ENCODE measurements at regions not wholly inside any gene's neighbourhood (a gene's known extent, or its start where the extent isn't known, plus 50 kb on each side); places are given as distances from the start of the nearest gene placed in this dataset.

DNA sequence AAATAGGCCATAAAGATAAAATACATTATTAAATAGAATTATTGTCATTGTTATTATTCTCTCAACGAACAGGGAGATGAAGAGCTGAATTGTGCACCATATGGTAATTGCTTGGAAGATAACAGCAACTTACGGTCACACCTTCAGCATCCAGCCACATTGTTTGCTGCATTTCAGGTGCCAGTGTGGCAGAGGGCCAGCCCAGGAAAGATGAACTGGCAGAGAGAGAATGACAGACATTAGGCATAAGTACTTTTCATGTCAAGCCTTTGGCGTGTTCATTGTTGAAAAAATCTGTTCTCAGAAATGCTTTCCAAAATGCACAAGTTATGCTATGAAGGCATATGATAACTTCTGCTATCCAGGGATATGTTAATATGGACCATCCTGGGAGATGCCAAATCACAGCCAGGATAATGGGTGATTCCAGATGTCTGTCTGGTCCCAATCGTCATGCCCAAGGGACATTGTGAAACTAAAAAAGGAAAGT is 748.6 kb upstream of the PIK3C3 start:
- H3K9me3 ChIP-seq (ENCODE audit: control insufficient read depth, insufficient read depth, low read length) = no peaks in the 10 kb centered on the region
- H3K27me3 ChIP-seq (ENCODE audit: control insufficient read depth, insufficient read depth, low read length) = no peaks in the 10 kb centered on the region
- WGBS (ENCODE audit: insufficient coverage) = 100% methylated on average over 2 of the region's 4 CpGs
- H3K36me3 ChIP-seq (ENCODE audit: control insufficient read depth, insufficient read depth, low read length) = no peaks in the 10 kb centered on the region
- H3K4me1 ChIP-seq (ENCODE audit: control insufficient read depth, insufficient read depth, low read length) = no peaks in the 10 kb centered on the region
- DNase-seq (ENCODE audit: low read depth in 4 of 6, low spot score in 6 of 6) = peak in 2 of 6 donors; percentile 28 to 86
- H3K4me3 ChIP-seq (ENCODE audit: low read depth, low read length) = no peak overlapping the region
- no peak overlapping the region for H3K27ac ChIP-seq (ENCODE audit: low read depth, low read length)

DNA sequence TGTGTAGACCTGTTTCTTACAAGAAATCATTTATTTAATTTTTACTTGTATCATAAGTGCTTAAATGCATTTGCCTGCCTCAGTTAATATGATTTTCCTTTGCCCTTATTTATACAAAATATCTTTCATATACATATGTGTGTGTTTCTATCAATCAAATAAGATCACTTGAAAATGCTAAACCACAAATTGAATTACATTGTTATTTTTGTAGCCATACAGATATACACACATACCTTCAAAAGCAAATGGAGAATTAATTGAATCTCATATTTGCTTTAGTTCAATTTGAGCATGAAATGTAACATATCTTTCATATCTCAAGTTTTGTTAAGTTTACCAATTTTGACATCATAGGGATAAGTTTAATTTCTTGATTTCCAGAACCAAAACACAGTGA is 755.8 kb upstream of the PIK3C3 start:
- Histone ChIP-seq H3K27me3 (ENCODE audit: control insufficient read depth, insufficient read depth, low read length) (no peaks in the 10 kb centered on the region), H3K4me3 (ENCODE audit: low read depth, low read length) (no peak overlapping the region), H3K36me3 (ENCODE audit: control insufficient read depth, insufficient read depth, low read length) (no peaks in the 10 kb centered on the region), H3K27ac (ENCODE audit: low read depth, low read length) (no peak overlapping the region), H3K9me3 (ENCODE audit: control insufficient read depth, insufficient read depth, low read length) (peaks cover 3% of the 10 kb centered on the region), H3K4me1 (ENCODE audit: control insufficient read depth, insufficient read depth, low read length) (no peaks in the 10 kb centered on the region)
- no peak for DNase-seq (ENCODE audit: low read depth in 4 of 6, low spot score in 6 of 6)

DNA sequence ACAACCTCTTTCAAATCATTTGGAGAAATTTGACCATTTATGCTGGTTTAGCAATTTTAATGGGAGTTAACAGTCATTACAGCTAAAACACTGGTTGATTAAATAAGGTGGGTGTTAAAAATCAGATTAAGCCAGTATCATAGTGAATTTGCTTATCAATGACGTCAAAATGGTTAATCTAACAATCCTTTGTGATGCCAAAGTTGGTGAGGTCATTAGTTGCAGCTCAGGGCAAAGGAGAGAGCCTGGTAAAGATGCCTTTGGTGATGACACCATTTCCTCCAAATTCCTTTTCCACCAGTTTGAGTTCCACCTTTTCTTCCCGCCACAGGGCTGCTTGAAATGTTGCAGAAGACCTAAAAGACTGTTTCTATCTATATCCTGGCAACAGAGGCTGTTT is 757.1 kb upstream of the PIK3C3 start:
- 92% methylated on average over 2 of the region's 2 CpGs for WGBS (ENCODE audit: insufficient coverage)
- H3K36me3 ChIP-seq (ENCODE audit: control insufficient read depth, insufficient read depth, low read length) = no peaks in the 10 kb centered on the region
- H3K9me3 ChIP-seq (ENCODE audit: control insufficient read depth, insufficient read depth, low read length) = peaks cover 3% of the 10 kb centered on the region
- no peaks in the 10 kb centered on the region for H3K4me1 ChIP-seq (ENCODE audit: control insufficient read depth, insufficient read depth, low read length)
- H3K27ac ChIP-seq (ENCODE audit: low read depth, low read length) = no peak overlapping the region
- no peak for DNase-seq (ENCODE audit: low read depth in 4 of 6, low spot score in 6 of 6)
- H3K27me3 ChIP-seq (ENCODE audit: control insufficient read depth, insufficient read depth, low read length) = no peaks in the 10 kb centered on the region
- no peak overlapping the region for H3K4me3 ChIP-seq (ENCODE audit: low read depth, low read length)

DNA sequence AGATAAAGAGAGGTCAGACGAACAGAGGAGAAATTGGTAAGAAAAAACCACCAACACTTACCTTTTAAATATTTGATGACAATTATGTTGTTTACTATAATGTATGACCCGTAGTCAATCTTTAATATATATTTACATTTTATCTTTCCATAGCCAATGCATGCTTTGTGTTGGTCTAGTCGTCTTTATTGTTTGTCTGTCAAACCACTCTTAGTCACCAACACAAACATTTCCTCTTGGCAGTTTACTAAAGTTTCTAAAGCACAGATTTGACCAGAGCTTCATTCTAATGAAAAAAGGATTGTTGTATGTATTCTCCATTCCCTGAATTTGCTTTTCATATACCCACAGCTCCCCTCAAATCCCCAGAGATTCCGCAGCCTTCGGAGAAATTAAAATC is 784.7 kb upstream of the PIK3C3 start:
- Histone ChIP-seq H3K4me1 (ENCODE audit: control insufficient read depth, insufficient read depth, low read length) (no peaks in the 10 kb centered on the region), H3K27ac (ENCODE audit: low read depth, low read length) (no peak overlapping the region), H3K9me3 (ENCODE audit: control insufficient read depth, insufficient read depth, low read length) (no peaks in the 10 kb centered on the region), H3K27me3 (ENCODE audit: control insufficient read depth, insufficient read depth, low read length) (no peaks in the 10 kb centered on the region), H3K4me3 (ENCODE audit: low read depth, low read length) (no peak overlapping the region), H3K36me3 (ENCODE audit: control insufficient read depth, insufficient read depth, low read length) (no peaks in the 10 kb centered on the region)
- no CpG with 5 or more reads among the region's 5 CpGs for WGBS (ENCODE audit: insufficient coverage)
- DNase-seq (ENCODE audit: low read depth in 4 of 6, low spot score in 6 of 6) = no peak

DNA sequence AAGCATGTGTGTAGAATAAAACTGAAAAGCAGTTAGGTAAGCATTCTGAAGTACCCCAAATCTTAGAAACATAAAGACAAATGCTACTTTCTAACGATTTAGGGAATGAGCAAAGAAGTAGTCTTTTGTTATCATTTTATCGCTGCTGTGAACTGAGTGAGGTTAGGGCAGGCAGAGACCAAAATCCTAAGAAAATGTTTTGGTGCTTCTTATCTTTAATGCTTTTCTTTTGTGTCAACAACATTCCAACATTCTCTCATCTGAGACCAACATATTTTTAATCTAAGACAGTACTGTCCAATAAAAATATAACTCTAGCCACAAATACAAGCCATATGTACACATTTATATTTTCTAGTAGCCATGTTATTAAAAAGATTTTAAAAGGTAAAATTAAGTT is 789.4 kb upstream of the PIK3C3 start:
- Histone ChIP-seq H3K4me1 (ENCODE audit: control insufficient read depth, insufficient read depth, low read length) (no peaks in the 10 kb centered on the region), H3K27me3 (ENCODE audit: control insufficient read depth, insufficient read depth, low read length) (no peaks in the 10 kb centered on the region), H3K36me3 (ENCODE audit: control insufficient read depth, insufficient read depth, low read length) (no peaks in the 10 kb centered on the region), H3K4me3 (ENCODE audit: low read depth, low read length) (no peak overlapping the region), H3K27ac (ENCODE audit: low read depth, low read length) (no peak overlapping the region), H3K9me3 (ENCODE audit: control insufficient read depth, insufficient read depth, low read length) (no peaks in the 10 kb centered on the region)
- no CpG with 5 or more reads among the region's 2 CpGs for WGBS (ENCODE audit: insufficient coverage)
- no peak for DNase-seq (ENCODE audit: low read depth in 4 of 6, low spot score in 6 of 6)

DNA sequence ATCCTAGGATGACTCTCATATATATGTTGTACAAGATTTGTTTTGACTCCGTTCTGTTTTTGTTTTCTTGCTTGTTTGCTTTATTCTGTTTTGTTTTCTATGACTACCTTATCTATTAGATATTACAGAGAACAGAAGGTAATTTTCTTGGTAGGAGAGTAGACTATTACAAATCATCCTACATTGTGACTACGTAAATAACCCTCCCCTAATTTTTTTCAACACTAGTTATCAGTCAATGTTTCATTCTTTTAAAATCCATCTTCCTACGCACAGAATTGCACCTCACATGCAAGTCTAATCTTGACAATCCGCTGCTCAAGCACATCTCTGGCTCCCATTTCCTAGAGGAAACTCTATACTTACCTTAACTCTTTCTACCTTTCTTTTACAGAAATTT is 792.3 kb upstream of the PIK3C3 start:
- DNase-seq (ENCODE audit: low read depth in 4 of 6, low spot score in 6 of 6) = no peak
- no peaks in the 10 kb centered on the region for H3K27me3 ChIP-seq (ENCODE audit: control insufficient read depth, insufficient read depth, low read length)
- H3K9me3 ChIP-seq (ENCODE audit: control insufficient read depth, insufficient read depth, low read length) = no peaks in the 10 kb centered on the region
- H3K36me3 ChIP-seq (ENCODE audit: control insufficient read depth, insufficient read depth, low read length) = no peaks in the 10 kb centered on the region
- H3K27ac ChIP-seq (ENCODE audit: low read depth, low read length) = no peak overlapping the region
- no peaks in the 10 kb centered on the region for H3K4me1 ChIP-seq (ENCODE audit: control insufficient read depth, insufficient read depth, low read length)
- H3K4me3 ChIP-seq (ENCODE audit: low read depth, low read length) = no peak overlapping the region
- 83% methylated on average over 3 of the region's 4 CpGs for WGBS (ENCODE audit: insufficient coverage)

DNA sequence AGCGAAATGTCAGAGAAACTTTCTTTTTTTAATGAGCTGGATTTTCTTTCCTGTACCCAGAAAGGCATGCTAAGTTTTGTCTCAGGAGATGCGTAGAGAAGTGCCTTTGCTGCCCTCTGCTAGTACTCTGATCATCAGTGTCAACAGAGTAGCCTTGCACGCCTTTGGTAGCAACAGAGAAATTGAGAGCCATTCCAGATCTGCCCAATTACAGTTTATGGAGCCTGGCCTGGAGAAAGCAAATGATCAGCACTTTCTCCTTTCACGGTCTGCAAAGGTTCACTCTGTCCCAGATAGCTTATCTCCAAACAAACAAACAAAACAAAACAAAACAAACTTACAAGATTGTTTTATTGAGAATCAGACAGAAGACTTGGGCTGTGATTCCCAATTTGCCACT is 792.8 kb upstream of the PIK3C3 start:
- H3K4me1 ChIP-seq (ENCODE audit: control insufficient read depth, insufficient read depth, low read length) = no peaks in the 10 kb centered on the region
- no peaks in the 10 kb centered on the region for H3K36me3 ChIP-seq (ENCODE audit: control insufficient read depth, insufficient read depth, low read length)
- DNase-seq (ENCODE audit: low read depth in 4 of 6, low spot score in 6 of 6) = no peak
- no peaks in the 10 kb centered on the region for H3K27me3 ChIP-seq (ENCODE audit: control insufficient read depth, insufficient read depth, low read length)
- no peak overlapping the region for H3K27ac ChIP-seq (ENCODE audit: low read depth, low read length)
- H3K4me3 ChIP-seq (ENCODE audit: low read depth, low read length) = no peak overlapping the region
- 79% methylated on average over 3 of the region's 4 CpGs for WGBS (ENCODE audit: insufficient coverage)
- H3K9me3 ChIP-seq (ENCODE audit: control insufficient read depth, insufficient read depth, low read length) = no peaks in the 10 kb centered on the region

DNA sequence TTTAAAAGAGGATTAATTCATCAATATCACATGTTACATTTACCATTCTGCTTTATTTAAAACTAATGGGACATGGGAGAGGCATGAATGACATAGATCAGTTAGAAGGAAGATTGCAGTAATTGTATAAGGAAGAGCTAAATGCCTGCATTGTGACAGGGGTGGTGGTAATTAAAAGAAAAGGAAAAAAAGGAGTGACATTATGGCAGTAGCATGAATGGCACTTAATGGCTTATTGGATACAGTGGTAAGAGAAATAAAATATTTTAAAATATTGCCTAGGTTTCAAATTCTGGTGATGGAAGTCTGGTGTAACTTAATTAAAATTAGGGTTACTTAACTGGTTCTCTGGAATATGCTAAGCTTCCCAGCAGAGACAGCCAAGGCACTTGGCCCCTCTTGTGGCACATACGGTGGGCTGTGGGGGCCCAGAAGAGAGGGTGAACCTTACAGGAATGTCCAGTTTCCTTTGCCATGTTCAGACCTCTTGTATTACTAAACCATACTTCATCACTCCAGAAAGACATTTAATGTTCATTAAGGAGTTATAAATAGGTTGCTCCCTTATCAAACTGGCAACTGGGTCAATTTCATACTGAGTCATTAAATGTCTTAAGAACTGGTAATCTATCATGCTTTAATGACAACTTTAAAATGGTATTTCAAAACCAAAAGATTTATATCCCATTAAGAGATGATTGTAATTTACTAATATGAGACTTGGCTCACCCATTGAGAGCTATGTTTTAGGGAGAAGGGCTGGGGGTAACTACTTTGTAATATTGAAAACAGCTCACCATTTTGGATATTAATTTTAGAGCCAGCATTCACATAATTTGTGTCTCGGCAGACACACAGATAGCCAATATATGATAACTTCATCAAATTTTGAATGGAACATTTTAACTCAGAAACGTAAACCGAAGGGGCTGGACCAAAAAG is 798.9 kb upstream of the PIK3C3 start:
- H3K36me3 ChIP-seq (ENCODE audit: control insufficient read depth, insufficient read depth, low read length) = no peaks in the 10 kb centered on the region
- DNase-seq (ENCODE audit: low read depth in 4 of 6, low spot score in 6 of 6) = peak in 1 of 6 donors; percentile 25
- 83% methylated on average over 3 of the region's 4 CpGs for WGBS (ENCODE audit: insufficient coverage)
- no peaks in the 10 kb centered on the region for H3K4me1 ChIP-seq (ENCODE audit: control insufficient read depth, insufficient read depth, low read length)
- no peaks in the 10 kb centered on the region for H3K9me3 ChIP-seq (ENCODE audit: control insufficient read depth, insufficient read depth, low read length)
- H3K27me3 ChIP-seq (ENCODE audit: control insufficient read depth, insufficient read depth, low read length) = no peaks in the 10 kb centered on the region
- no peak overlapping the region for H3K4me3 ChIP-seq (ENCODE audit: low read depth, low read length)
- H3K27ac ChIP-seq (ENCODE audit: low read depth, low read length) = no peak overlapping the region

DNA sequence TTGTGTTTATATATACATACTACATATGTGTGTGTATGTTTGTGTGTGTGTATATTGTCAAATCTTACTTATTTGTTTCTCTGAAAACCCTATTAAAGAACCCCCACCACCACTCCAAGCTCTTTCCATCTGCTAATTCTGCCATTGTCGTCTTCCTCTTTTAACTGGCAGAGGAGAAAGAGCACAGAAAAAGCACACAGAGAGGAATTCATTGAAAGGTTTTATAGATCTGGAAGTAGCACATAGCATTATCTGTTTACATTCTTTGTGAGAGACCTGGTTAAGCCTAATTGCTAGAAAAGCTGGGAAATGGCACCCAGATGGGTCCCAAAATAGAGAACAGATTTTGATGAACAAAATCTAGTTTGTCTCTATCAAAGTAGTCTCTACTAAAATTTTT is 800.0 kb upstream of the PIK3C3 start:
- peak in 1 of 6 donors; percentile 2 for DNase-seq (ENCODE audit: low read depth in 4 of 6, low spot score in 6 of 6)
- Histone ChIP-seq H3K4me1 (ENCODE audit: control insufficient read depth, insufficient read depth, low read length) (no peaks in the 10 kb centered on the region), H3K36me3 (ENCODE audit: control insufficient read depth, insufficient read depth, low read length) (no peaks in the 10 kb centered on the region), H3K9me3 (ENCODE audit: control insufficient read depth, insufficient read depth, low read length) (no peaks in the 10 kb centered on the region), H3K4me3 (ENCODE audit: low read depth, low read length) (no peak overlapping the region), H3K27me3 (ENCODE audit: control insufficient read depth, insufficient read depth, low read length) (no peaks in the 10 kb centered on the region), H3K27ac (ENCODE audit: low read depth, low read length) (no peak overlapping the region)
- WGBS (ENCODE audit: insufficient coverage) = no CpG with 5 or more reads among the region's 1 CpG

DNA sequence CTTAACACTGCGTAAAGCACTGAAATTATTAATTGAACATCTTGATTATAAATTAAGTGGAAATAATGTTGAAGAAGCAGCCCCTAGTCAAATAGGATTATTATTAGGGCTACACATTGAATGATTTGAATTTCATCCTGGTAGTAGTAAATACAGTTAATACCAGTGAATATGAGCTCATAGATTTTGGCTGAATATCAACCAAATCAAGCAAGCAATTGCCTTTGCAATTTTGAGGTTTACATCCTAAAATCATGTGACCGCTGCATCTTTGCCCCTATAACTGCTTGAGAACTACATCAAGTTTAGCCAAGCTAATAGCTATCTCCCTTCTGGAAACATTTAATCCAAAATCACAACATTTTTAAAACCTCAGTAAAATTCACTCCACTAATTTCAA is 801.2 kb upstream of the PIK3C3 start:
- no peaks in the 10 kb centered on the region for H3K9me3 ChIP-seq (ENCODE audit: control insufficient read depth, insufficient read depth, low read length)
- H3K27ac ChIP-seq (ENCODE audit: low read depth, low read length) = no peak overlapping the region
- H3K36me3 ChIP-seq (ENCODE audit: control insufficient read depth, insufficient read depth, low read length) = no peaks in the 10 kb centered on the region
- H3K4me3 ChIP-seq (ENCODE audit: low read depth, low read length) = no peak overlapping the region
- no CpG with 5 or more reads among the region's 2 CpGs for WGBS (ENCODE audit: insufficient coverage)
- no peaks in the 10 kb centered on the region for H3K27me3 ChIP-seq (ENCODE audit: control insufficient read depth, insufficient read depth, low read length)
- DNase-seq (ENCODE audit: low read depth in 4 of 6, low spot score in 6 of 6) = no peak
- no peaks in the 10 kb centered on the region for H3K4me1 ChIP-seq (ENCODE audit: control insufficient read depth, insufficient read depth, low read length)
